Neural cell (in vitro differentiated cells): ENCODE measurements at regions not wholly inside any gene's neighbourhood (a gene's known extent, or its start where the extent isn't known, plus 50 kb on each side); places are given as distances from the start of the nearest gene placed in this dataset.

Experiments used
- EP300 ChIP-seq: fragments of 450-650 bp; conservative IDR thresholded peaks from 2 replicates; pipeline ENCODE4 v1.6.1; 2014; ENCODE audit warnings: antibody characterized with exemption, mild to moderate bottlenecking, moderate library complexity; ENCODE audit not compliant: poor library complexity, severe bottlenecking
- POLR2AphosphoS5 ChIP-seq: IDR thresholded peaks from 2 replicates; pipeline ENCODE4 v1.6.1; 2012
- RAD21 ChIP-seq: fragments of 450-650 bp; conservative IDR thresholded peaks from 2 replicates; pipeline ENCODE4 v1.6.1; 2014; ENCODE audit warnings: antibody characterized with exemption, mild to moderate bottlenecking, moderate library complexity
- REST ChIP-seq: IDR thresholded peaks from 2 replicates; pipeline ENCODE4 v1.6.1; 2012; ENCODE audit warnings: borderline replicate concordance
- SMC3 ChIP-seq: fragments of 450-650 bp; conservative IDR thresholded peaks from 2 replicates; pipeline ENCODE4 v1.6.1; 2014; ENCODE audit warnings: antibody characterized with exemption, mild to moderate bottlenecking, moderate library complexity; ENCODE audit not compliant: poor library complexity
- TF ChIP-seq, protein P1 (sequence below): fragments of 450-650 bp; IDR thresholded peaks from 2 replicates; pipeline ENCODE4 v1.5.1; 2014; ENCODE audit warnings: antibody characterized with exemption, mild to moderate bottlenecking, moderate library complexity; ENCODE audit not compliant: poor library complexity, severe bottlenecking

DNA sequence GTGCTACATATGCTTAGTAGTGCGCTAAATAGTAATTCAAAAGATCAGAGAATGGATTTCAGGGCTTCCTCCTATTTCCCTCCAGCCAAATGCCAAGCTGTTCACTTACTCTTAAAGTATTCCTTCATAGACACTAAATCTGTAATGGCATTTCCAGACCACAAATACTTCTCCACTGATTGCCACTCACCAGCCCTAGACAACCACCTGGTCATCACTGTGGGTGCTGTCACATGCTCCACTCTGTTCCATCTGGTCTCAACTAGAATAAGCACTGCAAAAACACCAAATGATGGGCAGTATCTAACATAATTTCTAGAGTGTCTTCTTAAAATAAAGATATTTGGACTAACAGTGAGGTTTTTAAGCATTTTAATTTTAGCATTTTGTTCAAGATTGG, 341.3 kb downstream of the AASDHPPT start:
- TF ChIP-seq POLR2AphosphoS5 (no peak), EP300 (no peak), SMC3 (no peak), RAD21 (no peak), REST (no peak)
- TF ChIP-seq, protein P1, sequence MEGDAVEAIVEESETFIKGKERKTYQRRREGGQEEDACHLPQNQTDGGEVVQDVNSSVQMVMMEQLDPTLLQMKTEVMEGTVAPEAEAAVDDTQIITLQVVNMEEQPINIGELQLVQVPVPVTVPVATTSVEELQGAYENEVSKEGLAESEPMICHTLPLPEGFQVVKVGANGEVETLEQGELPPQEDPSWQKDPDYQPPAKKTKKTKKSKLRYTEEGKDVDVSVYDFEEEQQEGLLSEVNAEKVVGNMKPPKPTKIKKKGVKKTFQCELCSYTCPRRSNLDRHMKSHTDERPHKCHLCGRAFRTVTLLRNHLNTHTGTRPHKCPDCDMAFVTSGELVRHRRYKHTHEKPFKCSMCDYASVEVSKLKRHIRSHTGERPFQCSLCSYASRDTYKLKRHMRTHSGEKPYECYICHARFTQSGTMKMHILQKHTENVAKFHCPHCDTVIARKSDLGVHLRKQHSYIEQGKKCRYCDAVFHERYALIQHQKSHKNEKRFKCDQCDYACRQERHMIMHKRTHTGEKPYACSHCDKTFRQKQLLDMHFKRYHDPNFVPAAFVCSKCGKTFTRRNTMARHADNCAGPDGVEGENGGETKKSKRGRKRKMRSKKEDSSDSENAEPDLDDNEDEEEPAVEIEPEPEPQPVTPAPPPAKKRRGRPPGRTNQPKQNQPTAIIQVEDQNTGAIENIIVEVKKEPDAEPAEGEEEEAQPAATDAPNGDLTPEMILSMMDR, result no peak
